ENCODE measurements at regions not wholly inside any gene's neighbourhood (a gene's known extent, or its start where the extent isn't known, plus 50 kb on each side); places are given as distances from the start of the nearest gene placed in this dataset.

DNA sequence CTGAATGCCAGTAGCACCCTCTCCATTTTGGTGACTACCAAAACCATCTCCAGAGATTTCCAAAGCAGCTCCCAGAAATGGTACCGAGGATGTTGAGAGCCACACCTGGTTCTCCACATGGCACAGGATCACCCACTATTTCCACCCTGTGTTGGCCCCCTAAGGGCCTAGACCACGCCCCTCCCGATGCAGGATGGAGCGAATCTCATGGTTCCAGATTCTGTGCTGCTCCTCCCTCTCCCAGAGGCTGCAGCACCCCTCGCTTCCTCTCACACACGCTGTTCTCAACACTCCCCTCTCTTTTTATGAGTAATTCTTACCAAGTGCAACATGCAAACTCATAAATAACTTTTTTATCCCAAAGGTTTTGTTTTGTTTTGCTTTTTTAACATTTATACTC, 571.5 kb downstream of the STK39 start:
- TF ChIP-seq, protein P1, sequence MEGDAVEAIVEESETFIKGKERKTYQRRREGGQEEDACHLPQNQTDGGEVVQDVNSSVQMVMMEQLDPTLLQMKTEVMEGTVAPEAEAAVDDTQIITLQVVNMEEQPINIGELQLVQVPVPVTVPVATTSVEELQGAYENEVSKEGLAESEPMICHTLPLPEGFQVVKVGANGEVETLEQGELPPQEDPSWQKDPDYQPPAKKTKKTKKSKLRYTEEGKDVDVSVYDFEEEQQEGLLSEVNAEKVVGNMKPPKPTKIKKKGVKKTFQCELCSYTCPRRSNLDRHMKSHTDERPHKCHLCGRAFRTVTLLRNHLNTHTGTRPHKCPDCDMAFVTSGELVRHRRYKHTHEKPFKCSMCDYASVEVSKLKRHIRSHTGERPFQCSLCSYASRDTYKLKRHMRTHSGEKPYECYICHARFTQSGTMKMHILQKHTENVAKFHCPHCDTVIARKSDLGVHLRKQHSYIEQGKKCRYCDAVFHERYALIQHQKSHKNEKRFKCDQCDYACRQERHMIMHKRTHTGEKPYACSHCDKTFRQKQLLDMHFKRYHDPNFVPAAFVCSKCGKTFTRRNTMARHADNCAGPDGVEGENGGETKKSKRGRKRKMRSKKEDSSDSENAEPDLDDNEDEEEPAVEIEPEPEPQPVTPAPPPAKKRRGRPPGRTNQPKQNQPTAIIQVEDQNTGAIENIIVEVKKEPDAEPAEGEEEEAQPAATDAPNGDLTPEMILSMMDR (IDR thresholded peaks at IDR 0.05), result no peak
- TF ChIP-seq POLR2A (IDR thresholded peaks at IDR 0.05), result no peak
